Cardiac fibroblast (primary cell): ENCODE measurements at regions not wholly inside any gene's neighbourhood (a gene's known extent, or its start where the extent isn't known, plus 50 kb on each side); places are given as distances from the start of the nearest gene placed in this dataset.

ENCODE experiments used
- DNase-seq, 2 donors: peaks; one replicate each; pipeline versions ENCODE4 v3.0.0 to v3.0.0-alpha.2; 2010; ENCODE audit warnings: low read depth in 2 of 2
- H3K4me3 ChIP-seq, 2 donors: replicated peaks in 1 of 2; 1 replicate in 1 of 2; 2 replicates in 1 of 2; pipeline ENCODE4 v1.5.1; 2011; ENCODE audit warnings: low read depth in 2 of 2, low read length in 2 of 2, mild to moderate bottlenecking in 2 of 2, moderate library complexity in 1 of 2
- TF ChIP-seq, protein P1 (sequence below): IDR thresholded peaks from one replicate; pipeline ENCODE4 v1.5.1; 2011; ENCODE audit warnings: low read depth, mild to moderate bottlenecking, low read length, inconsistent platforms

DNA sequence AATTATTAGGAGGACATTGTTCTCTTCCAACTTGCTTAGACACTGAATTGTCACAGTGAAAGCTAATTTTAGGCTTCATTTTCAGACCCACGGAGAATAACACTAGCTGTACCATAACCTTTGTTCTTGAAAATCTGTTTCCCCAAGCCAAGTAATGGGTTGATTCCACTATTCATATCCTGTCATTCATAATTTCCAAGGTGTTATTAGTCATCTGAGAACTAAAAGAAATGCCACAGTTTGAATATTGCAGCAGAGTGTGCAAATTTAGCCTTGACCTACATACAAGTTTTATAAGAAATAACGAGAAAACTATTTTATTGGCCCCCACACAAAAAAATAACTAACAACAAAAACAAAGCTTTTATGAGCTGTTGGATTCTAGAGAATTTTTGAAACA is 148.5 kb upstream of the TYRP1 start:
- TF ChIP-seq, protein P1, sequence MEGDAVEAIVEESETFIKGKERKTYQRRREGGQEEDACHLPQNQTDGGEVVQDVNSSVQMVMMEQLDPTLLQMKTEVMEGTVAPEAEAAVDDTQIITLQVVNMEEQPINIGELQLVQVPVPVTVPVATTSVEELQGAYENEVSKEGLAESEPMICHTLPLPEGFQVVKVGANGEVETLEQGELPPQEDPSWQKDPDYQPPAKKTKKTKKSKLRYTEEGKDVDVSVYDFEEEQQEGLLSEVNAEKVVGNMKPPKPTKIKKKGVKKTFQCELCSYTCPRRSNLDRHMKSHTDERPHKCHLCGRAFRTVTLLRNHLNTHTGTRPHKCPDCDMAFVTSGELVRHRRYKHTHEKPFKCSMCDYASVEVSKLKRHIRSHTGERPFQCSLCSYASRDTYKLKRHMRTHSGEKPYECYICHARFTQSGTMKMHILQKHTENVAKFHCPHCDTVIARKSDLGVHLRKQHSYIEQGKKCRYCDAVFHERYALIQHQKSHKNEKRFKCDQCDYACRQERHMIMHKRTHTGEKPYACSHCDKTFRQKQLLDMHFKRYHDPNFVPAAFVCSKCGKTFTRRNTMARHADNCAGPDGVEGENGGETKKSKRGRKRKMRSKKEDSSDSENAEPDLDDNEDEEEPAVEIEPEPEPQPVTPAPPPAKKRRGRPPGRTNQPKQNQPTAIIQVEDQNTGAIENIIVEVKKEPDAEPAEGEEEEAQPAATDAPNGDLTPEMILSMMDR: no peak
- DNase-seq: no peak
- no peak overlapping the region for H3K4me3 ChIP-seq

DNA sequence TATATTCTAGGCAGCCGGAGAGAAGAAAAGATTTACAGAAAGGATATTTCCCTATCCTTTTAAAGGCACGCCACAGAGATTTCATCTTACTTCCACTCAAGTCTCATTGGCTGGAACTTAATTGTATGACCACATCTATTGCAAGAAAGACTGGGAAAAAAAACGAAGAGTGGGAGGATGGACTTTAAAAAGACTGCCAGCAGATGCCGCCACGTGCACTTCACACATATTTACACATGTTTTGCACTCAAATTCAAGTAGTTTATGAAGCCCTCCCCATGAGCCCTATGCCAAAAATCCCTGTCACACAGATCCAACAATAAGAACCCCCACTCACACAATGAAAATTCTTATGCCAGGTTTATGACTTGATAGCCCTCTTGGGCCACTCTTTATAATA is 138.5 kb upstream of the TYRP1 start:
- no peak overlapping the region for H3K4me3 ChIP-seq
- TF ChIP-seq, protein P1: no peak
- DNase-seq: peak; percentile 1 to 33

DNA sequence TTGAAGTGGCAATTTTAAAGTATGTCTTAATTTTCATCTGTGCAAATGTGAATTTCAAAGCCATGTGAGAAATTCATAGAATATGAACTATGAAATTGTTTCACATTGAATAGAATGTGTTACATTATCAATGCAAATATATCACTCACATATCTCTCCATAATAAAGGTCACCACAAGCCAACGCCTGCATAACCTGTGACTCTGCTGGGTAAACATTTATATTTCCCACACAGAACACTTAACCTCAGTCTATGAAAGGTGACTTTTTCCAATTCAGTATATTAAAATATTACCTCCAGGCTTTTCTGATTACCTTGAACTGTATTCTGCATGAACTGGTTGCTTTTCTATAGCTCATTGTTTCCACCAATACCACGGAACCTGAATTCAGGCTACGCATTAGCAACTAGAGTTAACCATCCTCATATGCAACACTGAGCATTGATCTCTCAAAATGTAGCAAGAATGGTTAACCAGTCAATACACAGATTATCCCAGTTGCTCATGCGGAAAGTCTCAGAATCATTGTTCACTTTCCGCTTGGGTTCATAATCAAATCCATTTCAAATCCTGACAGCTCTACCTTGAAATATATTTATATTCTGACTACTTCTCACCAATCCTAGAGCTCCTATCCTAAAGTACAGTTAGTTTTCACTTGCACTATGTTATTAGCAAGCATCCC is 126.6 kb upstream of the TYRP1 start:
- no peak overlapping the region for H3K4me3 ChIP-seq
- TF ChIP-seq, protein P1: no peak
- DNase-seq: no peak

DNA sequence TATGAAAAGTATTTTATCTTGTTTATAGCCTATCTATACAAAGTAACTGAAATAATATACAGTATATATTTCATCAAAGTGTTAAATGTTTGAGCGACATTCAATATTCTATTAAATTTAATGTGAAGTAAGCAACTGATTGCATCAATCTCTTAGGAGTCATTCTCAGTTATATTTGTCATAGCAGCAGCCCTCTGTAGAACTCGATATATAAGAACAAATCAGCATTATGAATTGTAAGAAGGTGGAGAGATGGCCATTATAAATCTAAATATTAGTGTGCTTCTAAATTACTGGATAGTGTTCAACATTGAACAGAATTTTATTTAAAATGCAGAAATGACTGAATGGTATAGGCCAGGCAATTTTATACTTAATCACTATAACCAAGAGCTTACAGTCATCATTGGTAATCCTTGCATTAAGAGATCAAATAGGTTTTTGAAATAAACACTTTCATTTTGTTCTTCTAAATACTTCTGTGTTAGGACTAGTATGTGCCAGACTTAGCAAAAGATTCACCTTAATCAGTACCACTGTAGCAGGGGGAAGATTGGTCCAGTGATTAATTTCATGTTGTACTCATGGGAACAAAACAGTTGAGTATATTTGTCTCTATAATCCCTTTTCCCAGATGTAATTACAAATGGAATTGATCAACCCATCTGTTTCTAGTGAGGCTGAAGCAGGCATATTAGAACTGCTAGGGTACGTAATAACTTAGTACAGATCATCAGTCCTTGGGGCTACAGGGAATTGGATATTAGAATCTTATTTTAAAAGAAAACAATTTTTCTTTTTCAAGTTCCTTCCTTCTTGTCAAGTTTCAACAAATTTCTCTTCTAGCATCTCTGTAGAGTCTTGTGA is 108.3 kb upstream of the TYRP1 start:
- DNase-seq: no peak
- no peak overlapping the region for H3K4me3 ChIP-seq
- TF ChIP-seq, protein P1: no peak

DNA sequence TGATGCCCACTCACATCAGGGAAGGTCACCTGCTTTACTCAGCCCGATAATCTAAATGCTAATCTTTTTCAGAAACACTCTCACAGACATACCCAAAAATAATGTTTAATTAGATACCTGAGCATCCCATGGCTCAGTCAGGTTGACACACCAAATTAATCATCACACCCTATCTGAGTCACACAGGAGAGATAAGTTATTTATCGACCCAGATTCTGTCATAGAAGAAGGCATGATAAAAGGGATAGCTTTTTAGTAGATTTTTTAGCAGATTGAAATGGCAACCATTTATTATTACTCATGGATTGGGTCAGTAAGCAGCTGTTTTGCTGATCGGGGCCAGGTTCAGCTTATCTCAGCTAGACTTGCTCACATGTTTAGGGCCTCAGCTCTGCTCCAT is 97.8 kb upstream of the TYRP1 start:
- no peak overlapping the region for H3K4me3 ChIP-seq
- TF ChIP-seq, protein P1: no peak
- no peak for DNase-seq

DNA sequence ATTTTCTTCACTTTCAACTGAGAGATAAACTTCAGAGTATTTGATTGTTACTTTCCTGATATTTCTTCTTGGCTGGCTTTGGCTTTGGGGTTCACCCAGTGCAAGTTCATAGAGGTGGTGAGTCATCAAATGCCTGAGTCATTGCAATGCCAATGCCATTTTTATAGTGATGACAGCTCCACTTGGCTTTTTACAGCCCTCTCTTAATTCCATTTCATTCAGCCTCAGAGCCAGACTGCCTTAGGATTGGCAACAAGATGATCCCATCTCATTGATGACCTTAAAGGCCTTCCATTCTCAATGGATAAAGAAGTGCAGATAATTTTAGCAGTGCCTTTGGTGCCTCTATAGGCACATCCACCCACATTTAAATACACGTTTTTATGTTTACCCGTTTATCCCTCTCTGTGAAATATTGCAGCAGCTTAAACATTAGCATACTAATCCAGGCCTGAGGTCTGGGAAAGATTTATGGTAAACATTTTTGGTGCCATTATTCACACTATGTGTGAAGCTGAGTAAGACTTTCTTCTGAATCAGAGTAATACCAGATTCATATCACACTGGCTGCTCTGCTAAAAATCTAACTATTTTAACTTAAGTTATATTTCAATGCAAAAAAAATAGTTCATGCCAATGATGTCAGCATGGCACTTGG is 88.9 kb upstream of the TYRP1 start:
- TF ChIP-seq, protein P1: no peak
- DNase-seq: peak; percentile 15 to 25
- no peak overlapping the region for H3K4me3 ChIP-seq
